Gastrocnemius medialis (tissue), 4 donors: ENCODE measurements at regions not wholly inside any gene's neighbourhood (a gene's known extent, or its start where the extent isn't known, plus 50 kb on each side); places are given as distances from the start of the nearest gene placed in this dataset.

Source experiments
- CTCF ChIP-seq, 5 experiments: fragments of 450-650 bp in 3 of 5; fragments of 200-600 bp in 2 of 5; sonication (generic) in 2 of 5; IDR thresholded peaks in 4 of 5; conservative IDR thresholded peaks in 1 of 5; 1 replicate in 4 of 5; 2 replicates in 1 of 5; pipeline ENCODE4 v1.5.1; 2016 to 2019; ENCODE audit warnings: antibody characterized with exemption in 5 of 5, mild to moderate bottlenecking in 3 of 5, moderate library complexity in 3 of 5
- POLR2A ChIP-seq, 2 donors: fragments of 450-650 bp; IDR thresholded peaks; one replicate each; pipeline ENCODE4 v1.6.1; 2017; ENCODE audit warnings: antibody characterized with exemption in 2 of 2, mild to moderate bottlenecking in 2 of 2, moderate library complexity in 2 of 2

DNA sequence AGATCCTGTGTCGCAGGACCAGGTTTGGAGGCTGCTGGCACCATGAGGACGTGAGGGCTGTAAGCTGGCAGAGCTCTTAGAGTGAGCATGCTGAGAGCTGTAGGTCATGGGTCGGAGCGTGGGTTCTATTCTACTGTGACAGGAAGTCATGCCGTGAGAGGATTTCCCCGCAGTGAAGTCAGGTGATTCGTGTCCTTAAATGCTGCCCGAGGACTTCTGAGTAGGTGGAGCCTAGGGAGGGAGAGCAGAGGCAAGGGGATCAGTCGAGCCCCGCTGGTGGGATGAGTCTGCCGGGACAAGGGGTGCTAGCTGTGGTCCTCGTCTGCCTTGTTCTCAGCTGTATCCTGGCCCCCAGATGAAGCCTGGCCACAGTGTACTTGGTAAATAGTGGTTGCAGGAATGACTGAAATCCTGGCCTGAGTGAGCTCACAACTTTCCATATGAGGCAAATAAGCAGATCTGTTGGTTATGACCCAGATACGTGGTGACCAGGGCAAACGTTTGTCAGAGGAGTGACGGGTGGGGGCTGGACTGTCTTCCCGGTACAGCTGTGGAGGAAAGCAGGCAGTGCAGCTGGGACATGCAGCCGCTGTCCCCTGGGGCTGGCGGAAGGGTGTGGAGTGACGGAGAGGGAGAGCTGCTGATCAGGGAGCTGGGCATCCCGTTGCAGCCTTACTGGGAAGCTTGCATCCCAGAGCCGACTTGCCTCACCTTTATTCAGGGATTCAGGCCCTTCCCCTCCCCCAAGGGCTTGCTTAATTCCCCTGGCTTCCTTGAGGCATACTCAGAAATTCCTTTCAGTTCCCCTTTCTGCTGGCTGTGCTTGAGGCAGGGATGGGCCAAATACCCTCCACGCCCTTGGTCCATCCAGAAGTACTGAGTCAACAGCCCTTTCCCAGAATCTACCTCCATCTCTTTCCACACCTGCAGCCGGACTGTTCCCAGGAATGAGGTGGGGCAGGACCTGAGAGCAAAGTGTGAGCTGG is 250.9 kb upstream of the RREB1 start:
- TF ChIP-seq CTCF (IDR thresholded peaks at IDR 0.05 in 4 of 5, conservative IDR thresholded peaks at IDR 0.05 in 1 of 5) (no peak), POLR2A (IDR thresholded peaks at IDR 0.05) (no peak)
